Left renal pelvis (tissue), 4 donors: ENCODE measurements at regions not wholly inside any gene's neighbourhood (a gene's known extent, or its start where the extent isn't known, plus 50 kb on each side); places are given as distances from the start of the nearest gene placed in this dataset.
"Not testable (repeated sequence)": the region's sequence is repeated elsewhere in the genome, so short reads cannot be mapped to it uniquely, and the experiment has no call there.

ENCODE experiments used
- DNase-seq, 4 donors: peaks; one replicate each; pipeline ENCODE4 v3.0.0-alpha.2; 2013; ENCODE audit warnings: low read depth in 4 of 4, low spot score in 3 of 4

GRCh38 chr14:30471980-30472379 lies 87.0 kb upstream of the G2E3 start:
- DNase-seq, result no peak

GRCh38 chr14:30473846-30474696 lies 84.9 kb upstream of the G2E3 start:
- DNase-seq, result not testable (repeated sequence)

- DNase-seq, result no peak
These were observed 76.7 kb upstream of the G2E3 start for GRCh38 chr14:30482276-30482675.

GRCh38 chr14:30484201-30484600 lies 74.8 kb upstream of the G2E3 start:
- DNase-seq, result no peak

GRCh38 chr14:30484976-30485375 lies 74.0 kb upstream of the G2E3 start:
- no peak for DNase-seq

GRCh38 chr14:30496852-30497251 lies 62.1 kb upstream of the G2E3 start:
- no peak for DNase-seq

GRCh38 chr14:30499358-30499757 lies 59.6 kb upstream of the G2E3 start:
- DNase-seq, result no peak

- DNase-seq, result no peak
These were observed 58.7 kb upstream of the G2E3 start for GRCh38 chr14:30500222-30500621.

GRCh38 chr14:30507209-30507608 lies 51.7 kb upstream of the G2E3 start:
- DNase-seq, result no peak
